IMR-90 (cell line): ENCODE measurements at regions not wholly inside any gene's neighbourhood (a gene's known extent, or its start where the extent isn't known, plus 50 kb on each side); places are given as distances from the start of the nearest gene placed in this dataset.

Experiments
- ATAC-seq: fragments of 200-7000 bp; cut with Tn5 transposase; 2 replicates; pipeline ENCODE4 v1.9.1; 2020; ENCODE audit warnings: low read depth, mild to moderate bottlenecking, moderate library complexity
- BruUV-seq: library from RNA; stranded (reverse); fragments of 400-500 nt; replicated peaks from 2 replicates; lab custom pipeline; 2021; lab: Mats Ljungman, UMichigan
- CTCF ChIA-PET: fragments of 300-600 bp; formaldehyde crosslinking; extraction: SDS; loops from one replicate; lab custom pipeline; 2021; ENCODE audit warnings: antibody characterized with exemption; lab: Yijun Ruan, JAX
- POLR2A ChIA-PET: fragments of 300-600 bp; sonication (Branson Sonifier 250); formaldehyde crosslinking; loops from one replicate; lab custom pipeline; 2022; ENCODE audit warnings: antibody characterized with exemption; ENCODE audit not compliant: unreplicated experiment; lab: Charles Lee
- DNase-seq: peaks from one replicate; pipeline ENCODE4 v3.0.0; 2013
- H2AFZ ChIP-seq: replicated peaks from 2 replicates; pipeline ENCODE3; 2013; ENCODE audit warnings: low read length, mild to moderate bottlenecking; ENCODE audit not compliant: poor library complexity
- H2AK5ac ChIP-seq: 2 replicates; pipeline ENCODE4 v1.6.1; 2013; ENCODE audit warnings: low read depth, low read length, inconsistent platforms
- H2AK9ac ChIP-seq: replicated peaks from 2 replicates; pipeline ENCODE3; 2013; ENCODE audit warnings: mild to moderate bottlenecking, low read depth, low read length, moderate library complexity; ENCODE audit not compliant: poor library complexity
- H2BK120ac ChIP-seq: 2 replicates; pipeline ENCODE4 v1.6.1; 2013; ENCODE audit warnings: low read depth, low read length, inconsistent platforms
- H2BK15ac ChIP-seq: 3 replicates; pipeline ENCODE4 v1.6.1; 2013; ENCODE audit warnings: low read depth, low read length, inconsistent platforms
- H2BK20ac ChIP-seq: 2 replicates; pipeline ENCODE4 v1.6.1; 2013; ENCODE audit warnings: low read depth, mild to moderate bottlenecking, inconsistent platforms, low read length, moderate library complexity
- H2BK5ac ChIP-seq: 2 replicates; pipeline ENCODE4 v1.6.1; 2013; ENCODE audit warnings: mild to moderate bottlenecking, low read depth, low read length, inconsistent platforms; ENCODE audit not compliant: poor library complexity, severe bottlenecking
- H3K14ac ChIP-seq: replicated peaks from 2 replicates; pipeline ENCODE4 v1.6.1; 2013; ENCODE audit warnings: low read depth, low read length, inconsistent platforms
- H3K18ac ChIP-seq: 2 replicates; pipeline ENCODE4 v1.6.1; 2013; ENCODE audit warnings: low read depth, low read length, control low read depth
- H3K23ac ChIP-seq: 2 replicates; pipeline ENCODE4 v1.6.1; 2013; ENCODE audit warnings: low read depth, low read length, inconsistent platforms
- H3K27ac ChIP-seq: 2 replicates; pipeline ENCODE4 v1.5.1; 2013; ENCODE audit warnings: mild to moderate bottlenecking, control low read depth, low read length; ENCODE audit not compliant: insufficient read depth
- H3K27me3 ChIP-seq: 2 replicates; pipeline ENCODE4 v1.6.1; 2013; ENCODE audit warnings: low read length; ENCODE audit not compliant: control insufficient read depth, insufficient read depth
- H3K36me3 ChIP-seq: 2 replicates; pipeline ENCODE4 v1.6.1; 2013; ENCODE audit warnings: low read length, mixed read lengths; ENCODE audit not compliant: control insufficient read depth, insufficient read depth
- H3K4ac ChIP-seq: 2 replicates; pipeline ENCODE4 v1.6.1; 2013; ENCODE audit warnings: low read depth, low read length, inconsistent platforms
- H3K4me1 ChIP-seq: 2 replicates; pipeline ENCODE4 v1.6.1; 2013; ENCODE audit warnings: low read length, mixed read lengths; ENCODE audit not compliant: control insufficient read depth, insufficient read depth
- H3K4me2 ChIP-seq: 2 replicates; pipeline ENCODE4 v1.6.1; 2013; ENCODE audit warnings: low read depth, mild to moderate bottlenecking, control low read depth, low read length, moderate library complexity
- H3K4me3 ChIP-seq: 2 replicates; pipeline ENCODE4 v1.5.1; 2013; ENCODE audit warnings: low read depth, mild to moderate bottlenecking, control low read depth, low read length, moderate library complexity; ENCODE audit not compliant: insufficient read depth
- H3K56ac ChIP-seq: 2 replicates; pipeline ENCODE4 v1.6.1; 2013; ENCODE audit warnings: low read length, inconsistent platforms; ENCODE audit not compliant: insufficient read depth; ENCODE audit errors: extremely low read depth
- H3K79me1 ChIP-seq, 2 experiments: 2 replicates each; pipeline ENCODE4 v1.6.1; 2013; ENCODE audit warnings: low read length in 2 of 2, inconsistent platforms in 1 of 2, low read depth in 1 of 2
- H3K9ac ChIP-seq: 2 replicates; pipeline ENCODE4 v1.6.1; 2013; ENCODE audit warnings: low read depth, low read length, control low read depth
- H3K9me1 ChIP-seq: 2 replicates; pipeline ENCODE4 v1.6.1; 2013; ENCODE audit warnings: low read length, inconsistent platforms; ENCODE audit not compliant: insufficient read depth
- H3K9me3 ChIP-seq: 2 replicates; pipeline ENCODE4 v1.6.1; 2013; ENCODE audit warnings: low read length; ENCODE audit not compliant: control insufficient read depth, insufficient read depth
- H4K20me1 ChIP-seq: 2 replicates; pipeline ENCODE4 v1.6.1; 2013; ENCODE audit warnings: low read length, inconsistent platforms; ENCODE audit not compliant: insufficient read depth
- H4K5ac ChIP-seq: 2 replicates; pipeline ENCODE4 v1.6.1; 2013; ENCODE audit warnings: mild to moderate bottlenecking, low read depth, low read length, control low read depth
- H4K8ac ChIP-seq, 2 experiments: 2 replicates each; pipeline ENCODE4 v1.6.1; 2013; ENCODE audit warnings: low read depth in 2 of 2, low read length in 2 of 2, control low read depth in 1 of 2, inconsistent platforms in 1 of 2
- H4K91ac ChIP-seq: 2 replicates; pipeline ENCODE4 v1.6.1; 2013; ENCODE audit warnings: low read depth, low read length, inconsistent platforms; ENCODE audit not compliant: insufficient read depth
- BHLHE40 ChIP-seq: fragments of 150-350 bp; IDR thresholded peaks from 2 replicates; pipeline ENCODE4 v1.6.1; 2016; ENCODE audit warnings: mild to moderate bottlenecking, low read depth, low read length
- CHD1 ChIP-seq: IDR thresholded peaks from 2 replicates; pipeline ENCODE4 v1.6.1; 2012; ENCODE audit warnings: low read depth, low read length, improper control_type of control experiment
- FOS ChIP-seq: fragments of 150-350 bp; IDR thresholded peaks from 2 replicates; pipeline ENCODE4 v1.6.1; 2016; ENCODE audit warnings: low read depth, low read length
- MAFK ChIP-seq: IDR thresholded peaks from 2 replicates; pipeline ENCODE4 v1.6.1; 2012; ENCODE audit warnings: low read depth, low read length, improper control_type of control experiment
- MXI1 ChIP-seq: IDR thresholded peaks from 2 replicates; pipeline ENCODE4 v1.6.1; 2012; ENCODE audit warnings: low read depth, mild to moderate bottlenecking, low read length, moderate library complexity, borderline replicate concordance
- NFE2L2 ChIP-seq: fragments of 150-350 bp; IDR thresholded peaks from 2 replicates; pipeline ENCODE4 v1.6.1; 2016; ENCODE audit warnings: low read depth, mild to moderate bottlenecking, low read length
- POLR2A ChIP-seq: IDR thresholded peaks from 2 replicates; pipeline ENCODE4 v1.6.1; 2012; ENCODE audit warnings: mild to moderate bottlenecking, low read depth, low read length
- WGBS, 2 experiments: methylation state at CpG; one replicate each; pipeline versions ENCODE4 v1.1.5 to v1.1.7; 2013; ENCODE audit warnings: missing lambda C conversion rate in 2 of 2; ENCODE audit not compliant: insufficient read length in 1 of 2; ENCODE audit errors: extremely low coverage in 2 of 2; 5-methylcytosine and 5-hydroxymethylcytosine counted together
- dilution Hi-C: fragments of 300-500 bp; cut with HindIII; formaldehyde crosslinking; loops from one replicate; pipeline ENCODE4 v1.14.3; 2018; ENCODE audit warnings: low sequenced_read_pairs; ENCODE audit not compliant: unreplicated experiment
- in situ Hi-C: fragments of 300-500 bp; cut with MboI; formaldehyde crosslinking; loops from 3 replicates; pipeline ENCODE4 v1.14.3; 2019; ENCODE audit warnings: low sequenced_read_pairs, inconsistent platforms, mixed read lengths
- intact Hi-C: fragments of 100-400 bp; cut with micrococcal nuclease; formaldehyde crosslinking; loops from 2 replicates; pipeline ENCODE4 v1.10.0; 2022
- TF ChIP-seq, protein P1 (sequence below): fragments of 150-350 bp; IDR thresholded peaks from 2 replicates; pipeline ENCODE4 v1.6.1; 2016; ENCODE audit warnings: low read depth, mild to moderate bottlenecking, low read length, moderate library complexity, borderline replicate concordance

DNA sequence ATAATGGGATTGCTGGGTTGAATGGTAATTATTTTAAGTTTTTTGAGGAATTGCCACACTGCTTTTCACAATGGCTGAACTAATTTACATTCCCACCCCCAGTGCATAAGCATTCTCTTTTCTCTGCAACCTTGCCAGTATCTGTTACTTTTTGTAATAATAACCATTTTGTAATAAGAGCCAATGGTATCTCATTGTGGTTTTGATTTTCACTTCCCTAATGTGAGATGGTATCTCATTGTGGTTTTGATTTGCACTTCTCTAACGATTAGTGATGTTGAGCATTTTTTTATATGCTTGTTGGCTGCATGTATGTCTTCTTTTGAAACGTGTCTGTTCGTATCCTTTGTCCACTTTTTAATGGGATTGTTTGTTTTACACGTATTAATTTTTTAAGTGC lies 213.1 kb upstream of the HDX start:
- Histone ChIP-seq H2AK9ac (no peak overlapping the region), H2BK120ac (no peak overlapping the region), H3K4me3 (no peak overlapping the region), H3K4me1 (no peaks in the 10 kb centered on the region), H3K36me3 (no peaks in the 10 kb centered on the region), H3K9me1 (no peaks in the 10 kb centered on the region), H2AK5ac (no peak overlapping the region), H4K20me1 (no peaks in the 10 kb centered on the region), H3K9me3 (no peaks in the 10 kb centered on the region), H4K91ac (no peak overlapping the region), H2BK20ac (no peak overlapping the region), H3K79me1 (no peaks in the 10 kb centered on the region), H3K4me2 (no peak overlapping the region), H3K4ac (no peak overlapping the region), H4K5ac (no peak overlapping the region), H3K27me3 (no peaks in the 10 kb centered on the region), H3K9ac (no peak overlapping the region), H2AFZ (no peak overlapping the region), H3K27ac (no peak overlapping the region), H2BK15ac (no peak overlapping the region), H2BK5ac (no peak overlapping the region), H3K23ac (no peak overlapping the region), H3K18ac (no peak overlapping the region), H3K14ac (no peak overlapping the region), H3K56ac (no peak overlapping the region), H4K8ac (no peak overlapping the region)
- dilution Hi-C loops (no loop called here), in situ Hi-C loops (no loop called here), intact Hi-C loops (no loop called here)
- DNase-seq (no peak), ATAC-seq (no peak)
- no peak for TF ChIP-seq MXI1
- TF ChIP-seq MAFK = no peak
- TF ChIP-seq BHLHE40 = no peak
- TF ChIP-seq, protein P1, sequence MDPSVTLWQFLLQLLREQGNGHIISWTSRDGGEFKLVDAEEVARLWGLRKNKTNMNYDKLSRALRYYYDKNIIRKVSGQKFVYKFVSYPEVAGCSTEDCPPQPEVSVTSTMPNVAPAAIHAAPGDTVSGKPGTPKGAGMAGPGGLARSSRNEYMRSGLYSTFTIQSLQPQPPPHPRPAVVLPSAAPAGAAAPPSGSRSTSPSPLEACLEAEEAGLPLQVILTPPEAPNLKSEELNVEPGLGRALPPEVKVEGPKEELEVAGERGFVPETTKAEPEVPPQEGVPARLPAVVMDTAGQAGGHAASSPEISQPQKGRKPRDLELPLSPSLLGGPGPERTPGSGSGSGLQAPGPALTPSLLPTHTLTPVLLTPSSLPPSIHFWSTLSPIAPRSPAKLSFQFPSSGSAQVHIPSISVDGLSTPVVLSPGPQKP = no peak
- no peak for TF ChIP-seq CHD1
- no peak for TF ChIP-seq FOS
- TF ChIP-seq NFE2L2 = no peak
- no peak for TF ChIP-seq POLR2A
- ChIA-PET CTCF (no interaction called here), POLR2A (no interaction called here)
- no TSS peak for BruUV-seq
- no CpG with 5 or more reads among the region's 4 CpGs for WGBS, 2 experiments
